Activated T-cell treated with anti-CD3 and anti-CD28 coated beads for 24 hours (primary cell): ENCODE measurements at regions not wholly inside any gene's neighbourhood (a gene's known extent, or its start where the extent isn't known, plus 50 kb on each side); places are given as distances from the start of the nearest gene placed in this dataset.
"Not testable (repeated sequence)": the region's sequence is repeated elsewhere in the genome, so short reads cannot be mapped to it uniquely, and the experiment has no call there.

Experiments used
- DNase-seq: peaks from one replicate; pipeline ENCODE4 v3.0.0-alpha.2; 2020; ENCODE audit warnings: low read depth

DNA sequence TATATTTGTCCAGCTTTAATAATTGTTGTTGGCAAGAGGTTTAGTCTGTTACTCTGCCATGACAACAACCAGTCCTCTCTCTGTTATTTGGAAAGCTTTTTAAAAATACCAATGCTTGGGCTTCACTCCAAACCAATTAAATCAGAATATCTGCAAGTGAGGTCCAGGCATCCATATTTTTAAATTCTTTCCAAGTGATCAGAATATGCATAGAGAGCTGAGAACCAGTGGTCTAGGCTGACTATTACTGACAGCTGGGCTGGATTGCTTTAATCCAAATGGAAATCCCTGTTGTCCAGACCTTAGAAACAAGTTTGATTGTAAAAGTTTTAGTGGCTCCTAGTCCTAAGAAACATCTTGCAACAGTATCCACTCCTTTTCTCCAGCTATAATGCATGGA, 1059.7 kb upstream of the ACVR2A start:
- DNase-seq = no peak

DNA sequence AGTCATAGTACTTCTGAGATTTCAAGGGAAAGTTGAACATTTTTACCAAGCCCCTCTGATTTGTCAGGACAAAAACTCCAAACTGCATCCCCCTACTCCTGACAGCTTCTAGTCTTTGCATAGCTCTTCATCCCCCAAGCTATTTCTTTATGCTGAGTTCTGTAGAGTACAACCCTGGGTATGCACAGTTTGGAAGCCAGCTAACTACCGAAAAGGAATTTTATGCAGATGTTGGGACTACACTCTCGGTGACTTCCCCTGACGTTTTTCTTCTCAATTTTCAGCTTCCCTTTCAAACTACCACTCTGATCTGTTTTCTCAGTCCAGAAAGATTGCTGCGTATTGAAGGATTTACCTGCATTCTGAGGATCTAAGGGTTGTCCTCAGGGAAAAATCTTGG, 1060.2 kb upstream of the ACVR2A start:
- DNase-seq = no peak

DNA sequence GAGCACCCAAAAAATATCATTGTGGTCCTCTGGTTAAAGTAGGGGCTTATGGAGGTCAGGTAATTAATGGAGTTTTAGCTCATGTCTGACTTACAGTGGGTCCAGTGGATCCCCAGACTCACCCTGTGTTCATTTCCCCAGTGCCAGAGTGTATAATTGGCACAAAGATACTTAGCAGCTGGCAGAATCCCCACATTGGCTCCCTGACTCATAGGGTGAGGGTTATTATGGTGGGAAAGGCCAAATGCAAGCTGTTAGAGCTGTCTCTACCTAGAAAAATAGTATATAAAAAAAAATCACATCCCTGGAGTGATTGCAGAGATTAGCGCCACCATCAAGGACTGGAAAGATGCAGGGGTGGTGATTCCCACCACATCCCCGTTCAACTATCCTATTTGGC, 1067.6 kb upstream of the ACVR2A start:
- no peak for DNase-seq

- DNase-seq = no peak
Measured at GRCh38 chr2:146776596-146776995, 1068.2 kb upstream of the ACVR2A start.

GRCh38 chr2:146771531-146771930, 1073.3 kb upstream of the ACVR2A start:
- no peak for DNase-seq

- no peak for DNase-seq
Measured at GRCh38 chr2:146764301-146764700, 1080.5 kb upstream of the ACVR2A start.

- DNase-seq = no peak
Measured at GRCh38 chr2:146762786-146763185, 1082.0 kb upstream of the ACVR2A start.

GRCh38 chr2:146754606-146755005, 1090.2 kb upstream of the ACVR2A start:
- no peak for DNase-seq

GRCh38 chr2:146748046-146748445, 1096.8 kb upstream of the ACVR2A start:
- no peak for DNase-seq

GRCh38 chr2:146741260-146741659, 1103.6 kb upstream of the ACVR2A start:
- no peak for DNase-seq

DNA sequence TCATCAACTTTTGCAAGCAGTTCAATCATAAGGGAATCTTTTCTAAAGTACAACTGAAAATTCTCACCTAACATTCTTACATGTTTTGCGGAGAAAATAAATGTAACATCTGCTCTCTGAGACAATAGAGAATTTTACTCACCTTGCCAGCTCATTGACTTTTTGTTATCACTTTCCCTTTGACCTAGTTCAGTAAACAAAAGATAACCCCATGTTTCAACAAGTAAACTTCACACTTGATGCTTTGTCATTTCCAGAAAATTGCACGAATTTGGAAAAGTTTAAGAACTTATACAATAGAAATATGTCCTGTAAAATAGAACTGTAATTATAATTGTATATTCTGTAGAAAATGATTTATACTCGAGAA, 1110.0 kb upstream of the ACVR2A start:
- DNase-seq = no peak

DNA sequence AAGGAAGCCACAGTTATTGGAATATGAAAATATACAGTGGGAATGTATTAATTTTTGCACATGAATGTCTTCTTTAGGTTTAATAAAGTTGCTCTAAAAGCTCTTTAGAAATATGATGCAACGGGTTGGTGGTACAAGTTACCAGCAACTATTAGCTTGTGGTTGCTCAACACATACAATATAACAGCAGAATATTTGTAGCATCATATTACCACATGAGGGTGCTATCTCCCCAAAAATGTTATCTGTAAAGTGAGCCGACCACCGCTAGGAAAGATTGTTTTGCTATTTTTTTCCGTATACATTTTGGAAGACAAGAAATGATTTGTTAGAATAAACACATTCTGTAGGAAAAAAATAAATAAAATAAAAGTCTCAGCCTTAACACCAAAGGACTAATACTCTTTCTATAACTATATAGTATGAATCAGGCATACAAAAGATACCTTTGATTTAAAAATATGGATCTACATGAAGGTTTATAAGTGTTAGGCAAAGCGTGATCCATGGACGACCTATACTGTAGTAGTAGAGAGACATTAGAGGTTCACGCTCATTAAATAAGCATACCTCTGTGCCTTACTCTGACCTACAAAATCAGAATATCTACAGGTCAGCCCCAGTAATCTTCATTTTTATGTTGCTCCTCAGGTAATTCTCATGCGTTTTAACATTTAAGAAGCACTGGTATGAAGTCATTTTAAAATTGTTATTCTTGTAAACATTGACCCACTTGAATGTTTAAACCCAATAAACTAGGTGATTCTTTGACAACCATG, 1110.6 kb upstream of the ACVR2A start:
- no peak for DNase-seq

DNA sequence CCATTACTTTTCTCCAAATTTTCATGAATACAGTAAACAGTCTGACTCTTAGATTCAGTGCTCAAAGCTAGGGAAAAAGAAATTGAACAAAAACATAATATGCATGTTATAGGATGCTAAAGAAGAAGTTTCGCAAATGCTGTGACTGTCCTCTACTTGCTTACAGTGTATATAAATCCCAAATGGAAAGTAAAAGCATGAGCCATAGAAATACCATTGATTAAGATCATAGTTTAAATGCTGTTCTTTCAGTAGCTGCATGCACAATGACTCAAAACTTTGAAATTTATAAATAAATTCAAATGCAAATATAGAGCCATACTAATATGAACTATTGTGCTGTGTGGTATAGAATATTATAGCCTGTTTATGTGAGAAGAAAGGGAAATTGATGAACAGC, 1113.9 kb upstream of the ACVR2A start:
- no peak for DNase-seq

DNA sequence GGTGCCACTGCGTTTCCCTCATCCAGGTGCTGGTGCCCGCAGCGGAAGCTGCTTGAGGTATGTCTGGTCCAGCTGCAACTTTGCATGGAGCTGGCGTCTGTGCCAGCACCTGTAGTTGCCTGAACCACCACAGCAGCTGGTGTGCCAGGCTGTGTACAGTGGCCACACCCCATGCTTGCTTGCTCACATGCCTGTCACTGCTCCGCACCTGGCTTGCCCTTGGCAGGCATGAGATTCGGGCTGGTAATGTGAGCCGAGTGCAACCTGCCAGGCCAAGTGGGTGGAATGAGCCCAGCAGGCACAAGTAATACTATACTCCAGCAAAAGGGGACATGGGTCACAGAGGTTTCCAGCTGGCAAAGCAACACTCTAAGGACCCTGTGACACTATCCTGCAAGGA, 1123.3 kb upstream of the ACVR2A start:
- DNase-seq = no peak

- DNase-seq = no peak
Measured at GRCh38 chr2:146720170-146720569, 1124.7 kb upstream of the ACVR2A start.

DNA sequence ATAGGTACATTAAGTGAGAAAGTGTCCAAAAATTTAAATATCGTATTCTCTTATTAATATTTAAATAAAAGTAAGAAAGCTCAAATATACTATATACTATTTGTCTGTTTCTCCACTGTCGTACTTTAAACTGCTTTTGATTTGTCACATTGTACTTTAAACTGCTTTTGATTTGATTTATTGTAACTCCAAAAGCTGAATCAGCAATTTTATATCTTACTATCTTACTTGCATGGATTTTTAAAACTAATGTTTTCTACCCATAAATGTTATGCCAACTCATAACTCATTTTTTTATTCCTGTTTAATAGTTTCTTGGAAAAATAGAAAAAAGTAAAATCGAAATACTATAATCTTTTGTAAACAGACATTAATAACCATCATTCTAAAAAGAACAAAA, 1128.2 kb upstream of the ACVR2A start:
- DNase-seq = no peak

DNA sequence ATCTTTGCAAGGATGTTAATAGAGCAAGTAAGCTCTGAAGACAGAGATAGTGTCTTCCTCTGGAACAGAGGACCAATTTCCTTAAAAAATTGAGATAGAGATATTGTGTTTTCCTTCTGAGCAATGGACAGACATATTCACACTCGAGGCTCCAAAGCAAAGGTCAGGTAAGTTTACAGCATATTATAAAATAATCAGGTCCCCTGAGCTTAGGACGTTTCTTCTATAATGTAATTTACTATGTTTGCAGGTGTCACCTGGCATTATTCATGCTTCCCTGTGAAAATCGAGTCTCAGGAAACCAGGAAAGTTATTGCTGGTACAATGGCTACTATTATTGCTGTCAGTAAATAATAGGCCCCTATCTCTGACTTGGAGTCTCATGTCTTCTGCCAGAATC, 1135.8 kb upstream of the ACVR2A start:
- no peak for DNase-seq

DNA sequence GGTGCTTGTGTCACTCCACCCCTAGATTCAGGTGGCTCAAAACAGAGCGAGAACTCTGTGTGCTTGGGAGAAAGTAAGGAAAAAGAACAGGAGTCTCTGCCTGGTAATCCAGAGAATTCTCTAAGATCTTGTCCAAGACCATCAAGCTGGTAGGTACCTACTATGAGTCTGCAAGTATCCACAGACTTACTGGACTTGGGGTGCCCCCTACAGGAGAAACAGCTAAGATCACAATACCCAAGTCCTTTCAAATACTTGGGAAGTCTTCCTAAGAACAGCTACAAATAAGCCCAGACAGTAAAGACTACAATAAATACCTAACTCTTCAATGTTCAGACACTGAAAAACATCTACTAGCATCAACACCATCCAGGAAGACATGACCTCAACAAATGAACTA, 1143.6 kb upstream of the ACVR2A start:
- no peak for DNase-seq

DNA sequence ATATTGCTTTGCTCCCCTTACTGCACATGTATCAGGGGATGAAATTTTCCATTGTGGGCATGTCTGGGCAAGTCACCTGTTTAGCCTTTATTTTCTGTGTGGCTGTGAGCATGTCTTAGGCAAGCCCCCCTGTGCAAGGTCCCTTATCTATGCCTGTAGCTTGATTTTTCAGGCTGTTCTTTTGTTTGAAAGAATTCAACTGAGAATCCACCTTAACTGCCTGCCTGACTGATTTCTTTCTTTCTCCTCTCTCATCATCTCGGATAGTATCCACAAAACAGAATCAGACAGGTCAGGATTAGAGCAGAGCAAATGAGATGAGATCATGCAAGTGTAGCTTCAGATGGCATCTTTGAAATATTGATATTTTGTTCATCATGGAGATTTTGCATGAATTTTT, 1147.5 kb upstream of the ACVR2A start:
- no peak for DNase-seq

DNA sequence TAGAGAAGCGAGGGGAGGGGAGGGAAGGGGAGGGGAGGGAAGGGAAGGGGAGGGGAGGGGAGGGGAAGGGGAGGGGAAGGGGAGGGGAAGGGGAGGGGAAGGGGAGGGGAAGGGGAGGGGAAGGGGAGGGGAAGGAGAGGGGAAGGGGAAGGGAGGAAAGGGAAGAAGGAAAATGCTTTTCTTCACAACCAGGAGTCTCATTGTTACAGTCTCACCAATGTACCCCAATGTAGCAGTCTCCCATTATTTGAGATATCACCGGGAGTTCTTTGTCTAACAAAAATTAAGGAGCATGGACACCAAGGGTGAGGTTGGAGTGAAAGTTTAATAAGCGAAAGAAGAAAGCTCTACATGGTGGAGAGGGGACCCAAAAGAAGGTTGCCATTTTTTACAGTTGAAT, 1148.0 kb upstream of the ACVR2A start:
- not testable (repeated sequence) for DNase-seq

DNA sequence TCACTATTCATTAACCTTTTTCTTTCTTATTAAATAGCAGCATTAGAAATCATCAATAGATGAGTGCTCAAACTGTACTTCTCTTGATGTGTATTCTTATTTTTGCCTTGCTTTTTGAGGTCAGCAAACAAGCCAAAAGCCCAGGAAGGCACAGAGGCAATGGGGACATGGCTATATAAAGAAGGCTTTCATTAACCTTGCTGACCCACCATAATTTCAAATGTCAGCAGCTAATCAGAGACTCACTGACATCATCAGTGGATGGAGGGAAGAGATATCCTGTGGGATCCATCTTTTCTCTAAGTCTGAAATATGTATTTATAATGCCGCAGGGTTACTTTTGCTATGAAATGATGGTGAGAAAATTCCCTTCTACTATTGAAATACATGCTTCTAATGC, 1162.8 kb upstream of the ACVR2A start:
- no peak for DNase-seq

DNA sequence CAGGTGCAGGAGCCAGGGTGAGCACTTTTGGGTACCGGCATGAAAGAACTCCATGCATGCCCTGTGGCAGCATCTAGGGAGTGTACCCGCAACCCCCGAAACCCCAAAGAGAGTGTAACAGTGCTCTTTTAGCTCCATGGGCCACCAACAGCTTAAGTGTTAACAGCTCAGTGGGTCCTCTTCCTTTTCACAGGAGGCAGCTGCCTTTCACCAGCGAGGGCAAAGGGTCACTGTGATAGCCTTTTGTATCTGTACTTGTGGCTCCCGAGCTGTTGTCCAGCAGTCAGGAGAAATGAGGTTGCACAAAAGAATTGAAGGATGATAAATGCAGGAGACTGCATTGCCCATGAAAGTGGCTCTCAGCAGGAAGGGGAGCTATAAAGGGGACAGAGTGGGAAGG, 1166.3 kb upstream of the ACVR2A start:
- DNase-seq = no peak

GRCh38 chr2:146677280-146677679, 1167.5 kb upstream of the ACVR2A start:
- no peak for DNase-seq

DNA sequence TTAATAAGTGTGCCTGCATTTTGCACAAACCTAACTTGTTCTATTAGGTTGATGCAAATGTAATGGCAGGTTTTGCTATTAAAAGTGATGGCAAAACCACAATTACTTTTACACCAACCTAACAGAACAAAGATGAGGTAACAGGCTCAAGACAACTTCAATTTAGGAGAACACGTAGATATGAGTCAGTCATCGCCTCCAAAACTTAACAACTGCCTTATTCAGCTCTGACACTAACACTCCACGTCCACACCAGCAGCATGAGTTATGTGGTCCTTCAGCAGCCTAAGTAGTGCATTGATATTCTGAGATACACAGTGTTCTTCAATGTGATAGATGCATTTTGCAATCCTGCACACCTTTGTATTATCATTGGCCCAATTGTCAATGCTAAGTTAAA, 1175.1 kb upstream of the ACVR2A start:
- DNase-seq = no peak

DNA sequence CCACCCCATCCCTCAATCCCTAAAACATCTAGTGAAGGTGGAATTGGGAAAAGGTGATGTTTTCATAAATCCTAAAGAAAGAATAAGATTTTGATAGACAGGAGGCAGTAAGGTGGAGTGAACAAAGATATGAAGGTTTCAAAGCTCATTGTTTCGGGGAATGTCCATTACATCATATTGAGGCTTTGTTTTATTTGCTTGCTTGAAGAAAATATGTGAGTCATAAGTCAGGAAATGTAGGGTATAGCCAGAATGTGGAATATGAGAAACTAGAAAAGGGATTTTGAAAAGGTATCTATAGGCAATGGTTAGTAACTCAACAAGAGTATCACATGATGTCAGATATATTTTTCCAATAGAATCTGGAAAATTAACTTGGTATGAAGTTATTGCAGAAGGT, 1178.5 kb upstream of the ACVR2A start:
- no peak for DNase-seq
